ENCODE measurements at regions not wholly inside any gene's neighbourhood (a gene's known extent, or its start where the extent isn't known, plus 50 kb on each side); places are given as distances from the start of the nearest gene placed in this dataset.

GRCh38 chr12:97946701-97947100, 484.1 kb downstream of the RMST start:
- TF ChIP-seq CTCF (IDR thresholded peaks at IDR 0.05), result no peak
- Histone ChIP-seq H3K9me3 (replicated peaks in 1 of 2; ENCODE audit: control insufficient read depth in 1 of 2, insufficient read depth in 1 of 2, low read length in 2 of 2) (peaks cover 0 to 9% of the 10 kb centered on the region in 2 donors), H4K20me1 (ENCODE audit: insufficient read depth, low read length) (no peaks in the 10 kb centered on the region), H3K4me1 (ENCODE audit: control insufficient read depth in 1 of 2, insufficient read depth in 2 of 2, low read length in 2 of 2) (no peaks in the 10 kb centered on the region), H3K4me3 (replicated peaks in 1 of 3; ENCODE audit: low read depth in 2 of 3, low read length in 3 of 3) (no peak overlapping the region), H3K36me3 (replicated peaks in 1 of 2; ENCODE audit: control insufficient read depth in 1 of 2, insufficient read depth in 2 of 2, low read length in 2 of 2) (no peaks in the 10 kb centered on the region), H3K4me2 (replicated peaks; ENCODE audit: extremely low read depth, low read length, poor library complexity, severe bottlenecking) (no peak overlapping the region), H3K9ac (ENCODE audit: insufficient read depth, low read length, poor library complexity, severe bottlenecking) (no peak overlapping the region), H3K27ac (ENCODE audit: low read depth in 1 of 2, low read length in 2 of 2) (no peak overlapping the region), H3K27me3 (ENCODE audit: control insufficient read depth in 2 of 2, insufficient read depth in 2 of 2, low read length in 2 of 2) (no peaks in the 10 kb centered on the region), H2AFZ (ENCODE audit: insufficient read depth, low read depth, low read length, poor library complexity, severe bottlenecking) (no peak overlapping the region), H3K79me2 (ENCODE audit: insufficient read depth, low read length) (no peaks in the 10 kb centered on the region)
- no CpG with 5 or more reads among the region's 1 CpG for WGBS (ENCODE audit: insufficient coverage)
- Mint-ChIP-seq H3K4me3 (no peak overlapping the region), H3K27me3 (ENCODE audit: low read depth in 3 of 3) (peaks cover 0 to 1% (median 0%) of the 10 kb centered on the region in 3 donors), H3K9me3 (peaks cover 2 to 12% (median 8%) of the 10 kb centered on the region in 7 donors), H3K27ac (no peak overlapping the region), H3K4me1 (no peaks in the 10 kb centered on the region), H3K36me3 (no peaks in the 10 kb centered on the region)
- intact Hi-C loops (cut with micrococcal nuclease), result no loop called here
- no peak for DNase-seq

- TF ChIP-seq CTCF (IDR thresholded peaks at IDR 0.05), result no peak
- H3K4me3 Mint-ChIP-seq, result no peak overlapping the region
- H4K20me1 ChIP-seq (ENCODE audit: insufficient read depth, low read length), result no peaks in the 10 kb centered on the region
- intact Hi-C loops (cut with micrococcal nuclease), result no loop called here
- H3K9me3 Mint-ChIP-seq, result peaks cover 2 to 10% (median 8%) of the 10 kb centered on the region in 7 donors
- no CpG with 5 or more reads among the region's 2 CpGs for WGBS (ENCODE audit: insufficient coverage)
- no peak overlapping the region for H3K4me2 ChIP-seq (replicated peaks; ENCODE audit: extremely low read depth, low read length, poor library complexity, severe bottlenecking)
- H3K9ac ChIP-seq (ENCODE audit: insufficient read depth, low read length, poor library complexity, severe bottlenecking), result no peak overlapping the region
- H3K79me2 ChIP-seq (ENCODE audit: insufficient read depth, low read length), result no peaks in the 10 kb centered on the region
- H3K4me3 ChIP-seq (replicated peaks in 1 of 3; ENCODE audit: low read depth in 2 of 3, low read length in 3 of 3), result no peak overlapping the region
- no peak overlapping the region for H3K27ac ChIP-seq (ENCODE audit: low read depth in 1 of 2, low read length in 2 of 2)
- H3K36me3 ChIP-seq (replicated peaks in 1 of 2; ENCODE audit: control insufficient read depth in 1 of 2, insufficient read depth in 2 of 2, low read length in 2 of 2), result no peaks in the 10 kb centered on the region
- H3K4me1 Mint-ChIP-seq, result no peaks in the 10 kb centered on the region
- no peak overlapping the region for H3K27ac Mint-ChIP-seq
- H3K27me3 Mint-ChIP-seq (ENCODE audit: low read depth in 3 of 3), result peaks cover 0 to 1% (median 0%) of the 10 kb centered on the region in 3 donors
- H3K27me3 ChIP-seq (ENCODE audit: control insufficient read depth in 2 of 2, insufficient read depth in 2 of 2, low read length in 2 of 2), result no peaks in the 10 kb centered on the region
- no peaks in the 10 kb centered on the region for H3K4me1 ChIP-seq (ENCODE audit: control insufficient read depth in 1 of 2, insufficient read depth in 2 of 2, low read length in 2 of 2)
- H2AFZ ChIP-seq (ENCODE audit: insufficient read depth, low read depth, low read length, poor library complexity, severe bottlenecking), result no peak overlapping the region
- H3K9me3 ChIP-seq (replicated peaks in 1 of 2; ENCODE audit: control insufficient read depth in 1 of 2, insufficient read depth in 1 of 2, low read length in 2 of 2), result peaks cover 0 to 9% of the 10 kb centered on the region in 2 donors
- H3K36me3 Mint-ChIP-seq, result no peaks in the 10 kb centered on the region
- no peak for DNase-seq
Observed at GRCh38 chr12:97948591-97948990, 486.0 kb downstream of the RMST start.
